GM12892 (cell line): ENCODE measurements at regions not wholly inside any gene's neighbourhood (a gene's known extent, or its start where the extent isn't known, plus 50 kb on each side); places are given as distances from the start of the nearest gene placed in this dataset.

Experiments used
- POLR2A ChIP-seq: IDR thresholded peaks from 2 replicates; pipeline ENCODE4 v1.6.1; 2011; ENCODE audit warnings: low read depth, low read length, control low read depth
- POLR2AphosphoS5 ChIP-seq: IDR thresholded peaks from 2 replicates; pipeline ENCODE4 v1.6.1; 2011; ENCODE audit warnings: low read depth, low read length, control low read depth
- TAF1 ChIP-seq: IDR thresholded peaks from 2 replicates; pipeline ENCODE4 v1.6.1; 2011; ENCODE audit warnings: low read depth, mild to moderate bottlenecking, control low read depth, low read length, borderline replicate concordance

- TF ChIP-seq POLR2A (no peak), TAF1 (no peak), POLR2AphosphoS5 (no peak)
These were observed 801.3 kb downstream of the DNAH5 start for GRCh38 chr5:13143214-13143613.
